HG03108 (cell line): ENCODE measurements at regions not wholly inside any gene's neighbourhood (a gene's known extent, or its start where the extent isn't known, plus 50 kb on each side); places are given as distances from the start of the nearest gene placed in this dataset.
"Not testable (repeated sequence)": the region's sequence is repeated elsewhere in the genome, so short reads cannot be mapped to it uniquely, and the experiment has no call there.

Experiments
- ATAC-seq: cut with Tn5 transposase; IDR thresholded peaks from one replicate; pipeline ENCODE4 v1.9.1; 2021; ENCODE audit warnings: moderate library complexity; ENCODE audit not compliant: unreplicated experiment

- ATAC-seq: no peak
Observed at GRCh38 chr4:176619430-176619829, 173.3 kb downstream of the VEGFC start.

GRCh38 chr4:176622251-176622948, 170.3 kb downstream of the VEGFC start:
- no peak for ATAC-seq

- not testable (repeated sequence) for ATAC-seq
Observed at GRCh38 chr4:176624983-176625610, 167.6 kb downstream of the VEGFC start.

- no peak for ATAC-seq
Observed at GRCh38 chr4:176627916-176628315, 164.8 kb downstream of the VEGFC start.

GRCh38 chr4:176631611-176632010, 161.1 kb downstream of the VEGFC start:
- no peak for ATAC-seq
